HG03066 (cell line): ENCODE measurements at regions not wholly inside any gene's neighbourhood (a gene's known extent, or its start where the extent isn't known, plus 50 kb on each side); places are given as distances from the start of the nearest gene placed in this dataset.
"Not testable (repeated sequence)": the region's sequence is repeated elsewhere in the genome, so short reads cannot be mapped to it uniquely, and the experiment has no call there.

Experiments used
- ATAC-seq: cut with Tn5 transposase; IDR thresholded peaks from one replicate; pipeline ENCODE4 v1.9.1; 2021; ENCODE audit warnings: low read depth; ENCODE audit not compliant: unreplicated experiment

GRCh38 chr13:105672881-105673280 is 862.6 kb downstream of the EFNB2 start:
- no peak for ATAC-seq

- not testable (repeated sequence) for ATAC-seq
Observed at GRCh38 chr13:105671131-105671530, 864.3 kb downstream of the EFNB2 start.

GRCh38 chr13:105670179-105670990 is 865.1 kb downstream of the EFNB2 start:
- ATAC-seq: no peak

DNA sequence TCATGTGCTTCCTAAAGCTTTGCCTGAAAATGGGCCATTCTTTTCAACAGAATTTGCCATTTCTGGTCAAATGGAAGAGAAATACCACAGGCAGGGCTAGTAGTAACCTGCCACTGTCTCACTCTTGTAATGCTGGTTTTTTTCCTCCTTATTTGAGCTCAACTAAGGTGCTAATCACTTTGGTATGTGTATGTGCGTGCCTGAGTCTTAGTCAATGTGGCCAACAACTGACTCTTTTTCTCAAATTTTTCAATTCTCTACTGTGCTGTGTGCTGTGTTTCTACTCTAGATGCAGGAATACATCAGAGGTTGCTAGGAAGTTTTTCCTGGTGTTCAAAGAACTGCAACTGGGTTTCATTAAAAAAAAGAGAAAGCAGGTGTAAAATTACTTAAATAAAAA is 870.2 kb downstream of the EFNB2 start:
- no peak for ATAC-seq

GRCh38 chr13:105663182-105663581 is 872.3 kb downstream of the EFNB2 start:
- no peak for ATAC-seq

- ATAC-seq: no peak
Observed at GRCh38 chr13:105660561-105660960, 874.9 kb downstream of the EFNB2 start.

DNA sequence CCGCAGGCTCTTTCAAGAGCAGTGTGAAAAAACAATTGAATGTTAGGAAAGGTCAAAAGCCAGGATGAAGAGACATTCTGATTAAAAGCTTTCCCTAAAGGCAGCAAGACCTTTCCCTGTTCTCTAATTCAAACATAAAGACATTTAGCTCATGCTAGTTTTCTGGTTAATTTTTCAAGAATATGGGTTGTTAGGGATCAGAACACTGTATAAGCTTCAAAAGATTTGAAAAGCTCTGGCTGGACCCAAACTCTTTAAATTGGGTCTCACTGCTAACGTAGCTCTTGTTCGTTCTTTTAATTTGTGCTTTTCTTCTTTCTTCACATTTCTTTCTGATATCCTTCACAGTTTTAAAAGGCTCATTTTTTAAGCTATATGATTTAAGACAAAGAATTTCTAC is 877.0 kb downstream of the EFNB2 start:
- no peak for ATAC-seq

- ATAC-seq: no peak
Observed at GRCh38 chr13:105655046-105655445, 880.4 kb downstream of the EFNB2 start.

DNA sequence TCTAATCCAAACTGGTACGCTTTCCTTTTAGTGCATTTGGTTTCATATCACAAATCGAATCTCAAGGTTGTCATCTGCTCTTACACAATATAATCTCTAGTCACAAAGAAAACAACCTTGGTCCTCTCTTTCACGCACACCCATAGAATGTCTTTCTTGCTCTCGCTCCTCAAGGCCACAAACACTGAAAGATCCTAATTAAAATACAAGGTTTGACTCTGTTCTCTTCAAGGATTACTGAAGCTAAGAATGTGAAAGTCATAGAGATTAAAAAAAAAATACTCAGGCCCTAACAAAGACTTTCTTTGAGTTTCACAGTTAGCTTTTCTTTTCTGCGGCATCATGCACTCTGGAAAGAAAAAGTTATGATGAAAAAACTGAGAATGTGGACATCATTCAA is 891.5 kb downstream of the EFNB2 start:
- no peak for ATAC-seq

GRCh38 chr13:105642511-105642958 is 892.9 kb downstream of the EFNB2 start:
- ATAC-seq: no peak

DNA sequence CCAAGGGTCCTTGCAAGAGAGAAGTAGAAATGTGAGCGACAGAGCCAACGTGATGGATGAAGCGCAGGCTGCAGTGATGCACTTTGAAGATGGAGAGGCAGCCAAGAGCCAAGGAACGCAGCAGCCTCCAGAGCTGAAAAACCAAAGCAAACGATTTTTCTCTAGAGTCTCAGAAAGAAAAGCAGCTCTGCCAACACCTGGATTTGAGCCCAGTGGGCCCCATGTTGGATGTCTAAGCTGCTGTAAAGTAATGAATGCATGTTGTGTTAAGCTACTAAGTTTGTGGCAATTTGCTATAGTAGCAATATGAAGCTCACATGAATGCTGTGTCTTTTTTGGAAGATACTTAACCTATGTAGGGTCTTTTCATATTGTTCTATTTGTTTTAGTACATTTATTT is 894.3 kb downstream of the EFNB2 start:
- no peak for ATAC-seq

DNA sequence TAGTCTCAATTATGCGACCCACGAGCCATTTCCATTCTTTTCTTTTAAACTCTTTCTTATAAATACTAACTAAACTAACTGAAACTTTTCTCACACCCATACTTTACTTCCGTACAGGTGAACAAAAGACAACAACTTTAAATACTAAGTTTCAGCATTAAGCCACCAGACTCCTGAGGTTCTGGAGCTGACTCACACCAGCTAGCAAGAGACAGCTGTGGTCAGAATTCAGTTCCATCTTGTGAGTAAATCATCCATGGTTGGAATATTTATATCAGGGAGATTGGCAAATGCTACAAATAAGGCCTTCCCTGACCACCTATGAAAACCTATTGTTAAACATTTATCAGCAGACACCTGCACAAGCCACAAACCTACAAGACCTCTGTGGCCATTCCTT is 897.0 kb downstream of the EFNB2 start:
- ATAC-seq: no peak

- ATAC-seq: no peak
Observed at GRCh38 chr13:105634059-105634458, 901.4 kb downstream of the EFNB2 start.

- ATAC-seq: no peak
Observed at GRCh38 chr13:105630431-105630830, 905.0 kb downstream of the EFNB2 start.

DNA sequence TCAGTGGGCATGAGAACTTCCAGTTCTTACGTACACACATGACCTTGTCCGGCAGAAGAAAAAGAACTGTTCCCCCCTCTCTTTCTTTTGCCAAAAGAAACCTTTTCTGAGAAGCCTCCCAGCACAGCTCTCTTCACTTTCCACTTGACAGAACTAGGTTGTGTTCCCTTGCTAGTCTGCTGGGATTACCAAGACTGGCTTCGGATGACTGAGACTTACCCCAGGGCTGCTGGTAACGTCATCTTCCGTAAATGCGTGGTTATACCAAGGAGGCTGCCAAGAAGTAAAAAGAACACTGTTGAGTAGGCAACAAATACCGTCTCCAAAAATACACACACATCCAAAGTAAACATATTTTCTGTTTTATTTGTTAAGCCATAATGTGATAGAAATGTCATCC is 908.2 kb downstream of the EFNB2 start:
- no peak for ATAC-seq

- ATAC-seq: no peak
Observed at GRCh38 chr13:105625691-105626090, 909.8 kb downstream of the EFNB2 start.

DNA sequence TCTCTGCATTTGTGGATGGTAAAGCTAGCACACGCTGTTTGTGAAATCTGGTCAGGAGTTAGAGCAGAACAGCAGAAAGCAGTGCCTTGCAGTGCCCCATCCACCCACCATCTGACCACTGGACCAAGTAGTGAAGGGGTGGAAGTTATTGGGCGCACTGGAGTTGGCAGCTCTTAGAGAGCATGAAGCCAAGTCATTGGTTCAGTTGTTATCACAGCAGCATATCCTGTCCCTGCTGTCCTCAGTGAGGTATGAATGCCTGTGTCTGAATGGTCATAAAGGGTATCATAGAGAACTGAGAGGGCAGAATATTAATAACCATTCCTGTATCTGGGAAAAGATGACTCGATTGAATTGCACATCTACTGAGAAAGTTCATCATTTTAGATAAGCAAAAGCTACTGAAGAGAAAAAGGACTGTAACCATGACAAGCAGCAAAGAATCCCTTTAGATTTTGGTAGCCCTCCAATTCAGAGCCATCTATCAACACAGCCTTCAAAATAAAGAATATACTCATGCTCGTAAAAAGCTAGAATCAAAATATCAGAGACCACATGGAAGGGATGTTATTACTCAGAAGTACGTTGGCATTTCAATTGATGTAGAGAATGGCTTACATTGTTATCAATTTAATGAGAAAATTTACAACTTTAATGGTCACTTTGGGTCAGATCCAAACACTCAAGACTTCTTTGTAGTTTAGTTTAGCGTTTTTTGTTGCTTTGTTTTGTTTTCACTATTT is 919.0 kb downstream of the EFNB2 start:
- ATAC-seq: no peak

DNA sequence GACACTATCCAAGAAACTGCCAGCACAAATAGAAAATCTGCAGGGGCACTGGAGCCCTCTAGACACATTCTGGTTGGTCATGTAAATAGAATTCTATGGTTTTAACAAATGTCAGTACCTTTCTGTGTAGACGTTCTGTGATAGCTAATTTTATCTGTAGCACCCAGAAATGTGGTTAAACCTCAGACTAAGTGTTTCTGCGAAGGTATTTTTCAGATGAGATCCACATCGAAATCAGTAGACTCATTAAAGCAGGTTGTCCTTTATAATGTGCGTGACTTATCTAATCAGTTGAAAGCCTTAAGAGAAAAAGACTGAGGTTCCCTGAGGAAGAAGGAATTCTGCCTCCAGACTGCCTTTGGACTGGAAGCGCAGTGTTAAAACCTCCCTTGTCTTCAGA is 922.9 kb downstream of the EFNB2 start:
- no peak for ATAC-seq

DNA sequence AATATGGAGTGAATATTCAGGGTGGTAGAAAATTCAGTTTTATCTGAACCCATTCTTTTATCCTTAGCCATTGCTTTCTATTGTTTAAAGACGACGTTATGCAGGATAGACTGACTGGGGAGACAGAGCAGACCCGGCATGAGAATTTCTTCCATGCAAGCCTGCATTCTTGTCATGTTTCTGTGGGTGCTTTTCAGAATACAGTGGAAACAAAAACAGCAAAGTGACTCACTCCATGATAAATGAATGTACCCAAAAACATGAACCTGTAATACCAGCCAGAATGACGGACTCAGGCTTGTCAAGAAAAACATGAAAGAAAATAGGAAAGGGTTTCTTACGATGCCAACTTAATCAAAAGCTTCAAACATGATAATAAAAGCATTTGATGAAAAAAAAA is 924.0 kb downstream of the EFNB2 start:
- ATAC-seq: no peak

DNA sequence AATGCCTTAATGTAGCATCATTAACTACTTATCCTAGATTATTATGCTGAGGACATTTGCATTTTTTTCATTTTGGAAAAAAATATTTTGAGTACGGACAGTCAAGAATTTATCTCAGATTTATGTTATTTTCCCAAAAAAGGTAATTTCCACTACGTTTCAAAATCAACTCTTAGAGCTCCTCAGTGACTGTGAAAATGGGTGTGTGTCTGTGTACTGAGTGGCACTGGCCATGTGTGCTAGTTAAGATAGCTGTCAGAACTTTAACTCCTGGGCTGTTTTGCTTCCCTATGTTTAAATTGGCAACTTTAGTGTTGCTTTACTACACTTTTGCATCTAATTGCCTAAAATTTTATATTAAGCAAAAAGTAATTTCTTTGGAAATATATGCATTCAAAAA is 927.4 kb downstream of the EFNB2 start:
- no peak for ATAC-seq

GRCh38 chr13:105607426-105607825 is 928.0 kb downstream of the EFNB2 start:
- ATAC-seq: no peak

DNA sequence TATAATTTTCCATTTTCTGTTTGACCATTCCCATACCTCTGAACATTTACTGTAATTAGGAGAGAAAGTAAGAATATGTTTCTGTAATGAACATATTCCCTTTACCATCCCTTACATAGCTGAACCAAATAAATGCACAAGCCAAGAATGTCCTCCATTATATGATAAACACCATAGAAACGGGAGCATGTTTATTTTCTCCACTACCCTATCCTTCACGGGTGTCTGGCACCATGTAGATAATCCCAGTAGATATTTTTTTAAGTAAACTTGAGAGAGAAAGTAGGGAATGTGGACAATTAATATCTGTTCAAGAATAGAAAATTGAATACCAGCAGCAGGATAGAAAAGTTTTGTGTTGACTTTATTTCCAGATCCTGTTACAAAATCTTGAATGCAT is 928.4 kb downstream of the EFNB2 start:
- no peak for ATAC-seq
